GM23248 (cell line): ENCODE measurements at regions not wholly inside any gene's neighbourhood (a gene's known extent, or its start where the extent isn't known, plus 50 kb on each side); places are given as distances from the start of the nearest gene placed in this dataset.
A peak's percentile ranks its signal among the peaks of the same experiment; 100 is the strongest.

ENCODE experiments used
- DNase-seq: peaks from one replicate; pipeline ENCODE4 v3.0.0-alpha.2; 2015
- H2AFZ ChIP-seq: fragments of 200-600 bp; sonication (generic); 2 replicates; pipeline ENCODE4 v1.6.1; 2016; ENCODE audit warnings: antibody characterized with exemption
- H3F3A ChIP-seq: fragments of 200-600 bp; sonication (generic); 2 replicates; pipeline ENCODE4 v1.6.1; 2016; ENCODE audit warnings: mild to moderate bottlenecking, antibody characterized with exemption, mixed run types; ENCODE audit not compliant: insufficient read depth
- H3K27ac ChIP-seq: fragments of 200-600 bp; sonication (generic); 2 replicates; pipeline ENCODE4 v1.5.1; 2016; ENCODE audit warnings: mild to moderate bottlenecking
- H3K27me3 ChIP-seq: fragments of 200-600 bp; sonication (generic); replicated peaks from 2 replicates; pipeline ENCODE4 v1.6.1; 2016; ENCODE audit warnings: mild to moderate bottlenecking; ENCODE audit not compliant: insufficient read depth
- H3K36me3 ChIP-seq: fragments of 200-600 bp; sonication (generic); 2 replicates; pipeline ENCODE4 v1.6.1; 2016; ENCODE audit warnings: low read depth, mild to moderate bottlenecking
- H3K4me1 ChIP-seq: fragments of 200-600 bp; sonication (generic); 2 replicates; pipeline ENCODE4 v1.6.1; 2016; ENCODE audit warnings: mild to moderate bottlenecking; ENCODE audit not compliant: insufficient read depth
- H3K4me2 ChIP-seq: fragments of 200-600 bp; sonication (generic); one replicate; pipeline ENCODE4 v1.6.1; 2016; ENCODE audit warnings: mild to moderate bottlenecking; ENCODE audit not compliant: unreplicated experiment
- H3K4me3 ChIP-seq: fragments of 200-600 bp; sonication (generic); 2 replicates; pipeline ENCODE4 v1.5.1; 2016; ENCODE audit warnings: mild to moderate bottlenecking
- H3K79me2 ChIP-seq: fragments of 200-600 bp; sonication (generic); 2 replicates; pipeline ENCODE4 v1.6.1; 2016; ENCODE audit warnings: mild to moderate bottlenecking; ENCODE audit not compliant: insufficient read depth
- H3K9ac ChIP-seq: fragments of 200-600 bp; sonication (generic); 2 replicates; pipeline ENCODE4 v1.6.1; 2016; ENCODE audit warnings: mild to moderate bottlenecking
- H3K9me2 ChIP-seq: fragments of 200-600 bp; sonication (generic); 2 replicates; pipeline ENCODE4 v1.6.1; 2016; ENCODE audit warnings: mixed run types, mild to moderate bottlenecking, moderate library complexity; ENCODE audit not compliant: insufficient read depth
- H3K9me3 ChIP-seq: fragments of 200-600 bp; sonication (generic); one replicate; pipeline ENCODE4 v1.6.1; 2017; ENCODE audit warnings: low read depth
- H4K20me1 ChIP-seq: fragments of 200-600 bp; sonication (generic); 2 replicates; pipeline ENCODE4 v1.6.0; 2016; ENCODE audit not compliant: insufficient read depth
- EZH2 ChIP-seq: fragments of 200-600 bp; sonication (generic); IDR thresholded peaks from 2 replicates; pipeline ENCODE4 v1.6.1; 2018; ENCODE audit warnings: antibody characterized with exemption, mild to moderate bottlenecking; ENCODE audit not compliant: insufficient read depth, poor library complexity, severe bottlenecking
- EZH2phosphoT487 ChIP-seq: fragments of 200-600 bp; sonication (generic); IDR thresholded peaks from 2 replicates; pipeline ENCODE4 v1.6.1; 2018; ENCODE audit warnings: antibody characterized with exemption, moderate library complexity, mild to moderate bottlenecking, low read depth; ENCODE audit not compliant: insufficient read depth
- WGBS, 2 experiments: methylation state at CpG; one replicate each; pipeline ENCODE4 v1.1.6; 2015 to 2017; ENCODE audit warnings: low lambda C conversion rate in 2 of 2, low coverage in 1 of 2; ENCODE audit errors: missing lambda C conversion rate in 2 of 2; 5-methylcytosine and 5-hydroxymethylcytosine counted together
- in situ Hi-C: fragments of 300-500 bp; cut with MboI; formaldehyde crosslinking; loops from 2 replicates; pipeline ENCODE4 v1.15.0; 2020

- H3K27me3 ChIP-seq, result no peaks in the 10 kb centered on the region
- H3K4me2 ChIP-seq, result peak overlapping the region; percentile 5
- no peaks in the 10 kb centered on the region for H3K9me3 ChIP-seq
- no peak overlapping the region for H3K9ac ChIP-seq
- peaks cover 63% of the 10 kb centered on the region for H3K4me1 ChIP-seq
- in situ Hi-C loops, result loop anchor here (25.0 kb wide), 1 partner anchor 445 kb away; the partner anchor contains the start of gene DNTTIP2
- H3K36me3 ChIP-seq, result no peaks in the 10 kb centered on the region
- no peaks in the 10 kb centered on the region for H3K9me2 ChIP-seq
- H3F3A ChIP-seq, result peaks cover 35% of the 10 kb centered on the region
- no peak for DNase-seq
- peaks cover 11% of the 10 kb centered on the region for H3K79me2 ChIP-seq
- H2AFZ ChIP-seq, result 0 out of 2 replicates have a peak overlapping the region, but pooled peaks have one; percentile 9
- TF ChIP-seq EZH2phosphoT487, result no peak
- TF ChIP-seq EZH2, result no peak
- H3K27ac ChIP-seq, result no peak overlapping the region
- no peaks in the 10 kb centered on the region for H4K20me1 ChIP-seq
- H3K4me3 ChIP-seq, result no peak overlapping the region
Measured at GRCh38 chr1:94332516-94332915, 85.7 kb upstream of the ABCD3 start.

GRCh38 chr1:94329986-94330385 is 88.2 kb upstream of the ABCD3 start:
- no peaks in the 10 kb centered on the region for H3K9me3 ChIP-seq
- TF ChIP-seq EZH2 (no peak), EZH2phosphoT487 (no peak)
- no peaks in the 10 kb centered on the region for H4K20me1 ChIP-seq
- H3F3A ChIP-seq, result peaks cover 50% of the 10 kb centered on the region
- H3K9ac ChIP-seq, result no peak overlapping the region
- no peak overlapping the region for H3K4me3 ChIP-seq
- peak overlapping the region; percentile 17 for H3K4me2 ChIP-seq
- peak overlapping the region; percentile 43 for H2AFZ ChIP-seq
- no peak overlapping the region for H3K27ac ChIP-seq
- DNase-seq, result peak; percentile 69
- no peaks in the 10 kb centered on the region for H3K36me3 ChIP-seq
- peaks cover 11% of the 10 kb centered on the region for H3K79me2 ChIP-seq
- 41 to 42% methylated on average over 3 of the region's 3 CpGs for WGBS, 2 experiments
- no peaks in the 10 kb centered on the region for H3K9me2 ChIP-seq
- in situ Hi-C loops, result loop anchor here (25.0 kb wide), 1 partner anchor 443 kb away; the partner anchor contains the start of gene DNTTIP2
- H3K27me3 ChIP-seq, result no peaks in the 10 kb centered on the region
- H3K4me1 ChIP-seq, result peaks cover 76% of the 10 kb centered on the region

- in situ Hi-C loops, result loop anchor here (25.0 kb wide), 1 partner anchor 442 kb away; the partner anchor contains the start of gene DNTTIP2
- no peak for TF ChIP-seq EZH2phosphoT487
- TF ChIP-seq EZH2, result no peak
- H3K27me3 ChIP-seq, result no peaks in the 10 kb centered on the region
- no peaks in the 10 kb centered on the region for H3K9me2 ChIP-seq
- no peak overlapping the region for H3K4me3 ChIP-seq
- H2AFZ ChIP-seq, result no peak overlapping the region
- no peak overlapping the region for H3K4me2 ChIP-seq
- 80 to 84% methylated on average over 4 of the region's 4 CpGs for WGBS, 2 experiments
- H3K27ac ChIP-seq, result no peak overlapping the region
- peak; percentile 30 for DNase-seq
- no peak overlapping the region for H3K9ac ChIP-seq
- peaks cover 76% of the 10 kb centered on the region for H3K4me1 ChIP-seq
- H3K9me3 ChIP-seq, result no peaks in the 10 kb centered on the region
- peaks cover 11% of the 10 kb centered on the region for H3K79me2 ChIP-seq
- H3K36me3 ChIP-seq, result no peaks in the 10 kb centered on the region
- no peaks in the 10 kb centered on the region for H4K20me1 ChIP-seq
- H3F3A ChIP-seq, result peaks cover 50% of the 10 kb centered on the region
Measured at GRCh38 chr1:94329276-94329675, 88.9 kb upstream of the ABCD3 start.

- peak overlapping the region; percentile 92 for H3K4me2 ChIP-seq
- TF ChIP-seq EZH2phosphoT487, result no peak
- no peak for TF ChIP-seq EZH2
- in situ Hi-C loops, result loop anchor here (25.0 kb wide), 1 partner anchor 440 kb away; the partner anchor contains the start of gene DNTTIP2
- peak overlapping the region; percentile 87 for H3K27ac ChIP-seq
- no peaks in the 10 kb centered on the region for H3K36me3 ChIP-seq
- peak overlapping the region; percentile 66 for H2AFZ ChIP-seq
- H3F3A ChIP-seq, result peaks cover 60% of the 10 kb centered on the region
- peak overlapping the region; percentile 55 for H3K4me3 ChIP-seq
- H3K27me3 ChIP-seq, result no peaks in the 10 kb centered on the region
- 3 to 4% methylated on average over 18 of the region's 18 CpGs for WGBS, 2 experiments
- peaks cover 78% of the 10 kb centered on the region for H3K4me1 ChIP-seq
- no peaks in the 10 kb centered on the region for H3K9me2 ChIP-seq
- H3K9me3 ChIP-seq, result no peaks in the 10 kb centered on the region
- peak overlapping the region; percentile 67 for H3K9ac ChIP-seq
- H3K79me2 ChIP-seq, result peaks cover 11% of the 10 kb centered on the region
- peak; percentile 76 for DNase-seq
- no peaks in the 10 kb centered on the region for H4K20me1 ChIP-seq
Measured at GRCh38 chr1:94327001-94327690, 89.8 kb upstream of the ARHGAP29 start.
